ENCODE measurements at regions not wholly inside any gene's neighbourhood (a gene's known extent, or its start where the extent isn't known, plus 50 kb on each side); places are given as distances from the start of the nearest gene placed in this dataset.

DNA sequence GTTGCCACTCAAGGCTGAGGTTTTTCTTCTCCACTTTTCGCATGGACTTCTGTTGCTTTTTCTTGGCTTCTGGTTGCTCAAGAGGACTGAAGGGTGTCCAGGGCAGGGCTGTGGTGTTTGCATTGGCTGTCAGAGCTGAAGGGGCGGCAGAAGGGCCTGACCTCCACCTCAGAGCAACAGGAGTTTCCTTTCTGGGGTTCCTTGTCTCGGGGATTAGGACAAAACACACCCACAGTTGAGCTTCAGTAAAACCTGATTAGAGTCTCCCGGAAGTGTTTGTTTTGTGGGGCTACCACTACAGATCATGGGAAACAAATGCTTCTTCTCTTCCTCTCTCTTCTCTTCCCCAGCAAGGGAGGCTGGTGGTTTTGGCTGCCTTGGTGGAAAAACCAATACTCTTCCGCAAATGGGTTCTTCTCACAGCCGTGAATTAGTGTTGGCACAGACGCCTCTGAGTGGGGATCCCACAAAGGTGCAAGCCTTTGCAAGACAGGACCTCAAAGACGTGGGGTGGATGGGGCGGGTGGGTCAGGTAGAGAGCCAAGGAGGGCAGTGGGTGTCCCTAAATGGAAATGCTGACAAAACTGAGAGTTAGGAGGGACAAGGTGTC is 317.7 kb upstream of the TBX3 start:
- H3K27ac ChIP-seq (ENCODE audit: low read length), result no peak overlapping the region
- H3K27me3 ChIP-seq (ENCODE audit: insufficient read depth, low read length), result no peaks in the 10 kb centered on the region
- H3K4me1 ChIP-seq (ENCODE audit: insufficient read depth, low read length), result peaks cover 2% of the 10 kb centered on the region; the same call in 1 of the 2 replicates
- H3K36me3 ChIP-seq (ENCODE audit: insufficient read depth, low read depth, low read length), result no peaks in the 10 kb centered on the region
- no peak overlapping the region for H3K9ac ChIP-seq (ENCODE audit: low read depth, low read length)
- H3K4me3 ChIP-seq (ENCODE audit: low read length), result no peak overlapping the region
- no peaks in the 10 kb centered on the region for H3K9me3 ChIP-seq (ENCODE audit: insufficient read depth, low read depth, low read length)

DNA sequence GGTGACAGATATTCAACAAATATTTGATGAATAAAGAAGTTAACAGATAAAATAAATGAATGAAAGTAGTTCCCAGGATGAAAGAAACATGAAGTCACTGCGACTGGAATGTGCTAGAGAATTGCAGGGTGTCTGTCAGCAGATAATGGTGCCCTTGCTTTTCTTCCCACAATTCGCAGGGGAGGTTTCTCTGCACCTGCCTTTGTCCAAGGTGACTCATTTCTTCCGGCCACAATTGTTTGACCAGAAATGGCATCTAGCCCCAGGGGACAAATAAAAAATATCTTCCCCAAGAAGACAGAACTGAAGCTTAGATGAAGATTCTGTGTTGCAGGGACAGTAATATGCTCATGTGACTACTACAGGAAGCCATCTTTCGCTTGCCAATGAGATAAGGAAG is 316.1 kb upstream of the TBX3 start:
- Histone ChIP-seq H3K9ac (ENCODE audit: low read depth, low read length) (no peak overlapping the region), H3K27me3 (ENCODE audit: insufficient read depth, low read length) (no peaks in the 10 kb centered on the region), H3K4me1 (ENCODE audit: insufficient read depth, low read length) (peaks cover 3% of the 10 kb centered on the region), H3K36me3 (ENCODE audit: insufficient read depth, low read depth, low read length) (no peaks in the 10 kb centered on the region), H3K4me3 (ENCODE audit: low read length) (no peak overlapping the region), H3K27ac (ENCODE audit: low read length) (no peak overlapping the region), H3K9me3 (ENCODE audit: insufficient read depth, low read depth, low read length) (peaks cover 11% of the 10 kb centered on the region; the same call in 1 of the 2 replicates)

DNA sequence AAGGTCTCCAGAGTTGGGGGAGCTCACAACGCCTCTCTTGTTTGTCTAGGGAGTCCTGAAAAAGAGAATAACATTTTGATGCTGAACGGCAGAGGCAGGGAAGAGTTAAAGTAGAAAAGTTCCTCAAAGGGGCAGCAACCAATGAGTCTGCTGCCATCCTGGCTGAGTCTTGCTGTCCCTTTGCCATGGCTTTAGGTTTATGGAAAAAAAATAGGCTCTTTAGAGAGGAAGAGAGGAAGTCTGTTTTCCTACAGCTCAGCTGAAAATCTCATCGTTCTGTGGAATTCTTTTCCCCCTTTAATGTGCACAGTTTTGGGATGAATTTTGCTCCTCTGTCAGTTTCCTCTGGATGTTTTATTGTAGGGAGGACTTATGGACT is 314.8 kb upstream of the TBX3 start:
- Histone ChIP-seq H3K27ac (ENCODE audit: low read length) (no peak overlapping the region), H3K4me3 (ENCODE audit: low read length) (no peak overlapping the region)

DNA sequence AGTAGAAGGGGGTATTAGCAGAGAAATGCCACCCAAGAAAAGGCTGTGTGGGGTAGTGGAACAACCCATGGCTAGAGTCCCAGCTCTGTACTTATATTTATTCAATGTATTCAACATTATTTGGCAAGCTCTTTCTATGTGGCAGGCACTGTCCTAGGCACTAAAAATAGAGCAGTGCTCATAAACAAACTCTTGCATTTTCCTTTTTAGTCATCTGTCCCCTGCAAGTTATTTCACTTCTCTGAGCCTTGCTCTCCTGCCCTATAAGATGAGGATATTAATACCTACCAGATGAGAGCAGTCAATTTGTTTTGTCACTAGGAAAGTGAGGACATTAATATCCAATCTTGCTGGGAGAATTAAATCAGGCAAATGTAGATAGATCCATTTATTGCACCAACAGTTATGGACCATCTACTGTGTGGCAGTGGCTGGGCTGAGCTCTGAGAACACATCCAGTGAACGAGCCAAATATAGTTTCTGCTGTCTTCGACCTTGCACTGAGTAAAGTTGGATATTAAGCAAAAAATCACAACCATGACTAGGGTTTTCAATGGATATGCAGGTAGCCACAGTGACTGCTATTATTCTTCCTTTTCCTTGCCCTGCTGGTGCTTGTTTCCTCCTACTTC is 314.3 kb upstream of the TBX3 start:
- Histone ChIP-seq H3K4me1 (ENCODE audit: insufficient read depth, low read length) (peaks cover 7% of the 10 kb centered on the region), H3K4me3 (ENCODE audit: low read length) (no peak overlapping the region), H3K9ac (ENCODE audit: low read depth, low read length) (no peak overlapping the region), H3K36me3 (ENCODE audit: insufficient read depth, low read depth, low read length) (no peaks in the 10 kb centered on the region), H3K27me3 (ENCODE audit: insufficient read depth, low read length) (no peaks in the 10 kb centered on the region), H3K27ac (ENCODE audit: low read length) (no peak overlapping the region), H3K9me3 (ENCODE audit: insufficient read depth, low read depth, low read length) (peaks cover 11% of the 10 kb centered on the region; the same call in 1 of the 2 replicates)

More for the DNA sequence above, 314.8 kb upstream of the TBX3 start:
- H3K4me1 ChIP-seq (ENCODE audit: insufficient read depth, low read length), result peaks cover 7% of the 10 kb centered on the region
- no peaks in the 10 kb centered on the region for H3K27me3 ChIP-seq (ENCODE audit: insufficient read depth, low read length)
- no peaks in the 10 kb centered on the region for H3K36me3 ChIP-seq (ENCODE audit: insufficient read depth, low read depth, low read length)
- H3K9me3 ChIP-seq (ENCODE audit: insufficient read depth, low read depth, low read length), result peaks cover 11% of the 10 kb centered on the region; the same call in 1 of the 2 replicates
- H3K9ac ChIP-seq (ENCODE audit: low read depth, low read length), result no peak overlapping the region

DNA sequence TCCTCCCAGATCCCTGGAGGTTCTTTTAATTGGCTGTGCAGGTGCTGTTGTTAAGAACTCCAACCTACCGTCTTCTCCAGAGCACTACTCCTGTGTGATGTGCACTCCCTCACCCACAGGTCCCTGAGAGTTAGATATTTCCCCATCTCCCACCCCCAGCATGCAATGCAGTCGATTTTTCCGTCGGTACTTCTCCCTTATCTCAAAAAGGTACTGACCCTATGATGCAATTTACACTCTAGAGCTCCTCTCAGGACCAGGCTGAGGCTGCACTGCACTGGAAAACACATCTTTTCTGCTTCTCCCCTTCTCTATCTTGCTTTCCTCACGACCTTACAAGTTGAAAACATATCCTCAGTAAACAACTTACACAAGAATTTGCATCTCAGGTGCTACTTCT is 312.4 kb upstream of the TBX3 start:
- Histone ChIP-seq H3K36me3 (ENCODE audit: insufficient read depth, low read depth, low read length) (no peaks in the 10 kb centered on the region), H3K9ac (ENCODE audit: low read depth, low read length) (no peak overlapping the region), H3K9me3 (ENCODE audit: insufficient read depth, low read depth, low read length) (peaks cover 11% of the 10 kb centered on the region; the same call in 1 of the 2 replicates), H3K4me1 (ENCODE audit: insufficient read depth, low read length) (peaks cover 7% of the 10 kb centered on the region), H3K27ac (ENCODE audit: low read length) (no peak overlapping the region), H3K27me3 (ENCODE audit: insufficient read depth, low read length) (no peaks in the 10 kb centered on the region), H3K4me3 (ENCODE audit: low read length) (no peak overlapping the region)

DNA sequence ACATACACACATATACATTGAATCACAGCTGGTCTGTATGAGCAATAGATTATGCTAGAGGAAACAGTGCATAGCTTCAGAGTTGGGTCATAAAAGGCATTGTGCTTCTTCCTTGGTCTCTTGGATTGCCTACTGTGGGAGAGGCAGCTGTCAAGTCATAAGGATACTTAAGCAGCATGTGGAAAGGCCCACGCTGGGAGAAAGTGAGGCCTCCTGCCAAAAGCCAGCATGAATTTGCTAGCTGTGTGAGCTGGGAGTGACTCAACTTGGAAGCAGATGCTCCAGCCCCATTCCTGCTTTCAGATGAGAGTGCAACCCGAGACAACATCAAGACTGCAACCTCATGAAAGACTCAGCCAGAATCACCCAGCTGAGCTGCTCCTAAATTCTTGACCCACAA is 311.9 kb upstream of the TBX3 start:
- Histone ChIP-seq H3K36me3 (ENCODE audit: insufficient read depth, low read depth, low read length) (no peaks in the 10 kb centered on the region), H3K4me1 (ENCODE audit: insufficient read depth, low read length) (peaks cover 7% of the 10 kb centered on the region), H3K9me3 (ENCODE audit: insufficient read depth, low read depth, low read length) (peaks cover 11% of the 10 kb centered on the region; the same call in 1 of the 2 replicates), H3K4me3 (ENCODE audit: low read length) (no peak overlapping the region), H3K27ac (ENCODE audit: low read length) (no peak overlapping the region), H3K27me3 (ENCODE audit: insufficient read depth, low read length) (no peaks in the 10 kb centered on the region), H3K9ac (ENCODE audit: low read depth, low read length) (no peak overlapping the region)

DNA sequence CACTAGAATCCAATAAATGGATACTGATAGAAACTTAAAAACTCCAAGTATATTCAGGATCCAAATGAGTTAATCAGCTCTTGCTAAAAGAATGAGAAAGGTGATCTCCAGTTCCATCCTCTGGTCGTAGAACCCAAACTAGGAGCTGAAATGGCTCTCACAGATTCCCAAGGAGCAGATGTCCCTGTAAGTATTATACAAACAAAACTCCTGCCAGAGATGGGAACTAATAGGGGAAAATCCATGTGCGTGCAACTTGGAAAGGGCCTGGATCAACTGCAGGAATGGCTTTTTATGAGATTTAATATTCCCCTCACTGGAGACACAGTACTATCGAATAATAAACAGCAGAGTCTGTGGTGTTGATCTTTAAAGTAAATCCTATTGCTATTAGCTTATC is 309.2 kb upstream of the TBX3 start:
- H3K4me1 ChIP-seq (ENCODE audit: insufficient read depth, low read length), result peaks cover 4% of the 10 kb centered on the region; the same call in 1 of the 2 replicates
- H3K27me3 ChIP-seq (ENCODE audit: insufficient read depth, low read length), result no peaks in the 10 kb centered on the region
- H3K9me3 ChIP-seq (ENCODE audit: insufficient read depth, low read depth, low read length), result peaks cover 11% of the 10 kb centered on the region; the same call in 1 of the 2 replicates
- H3K27ac ChIP-seq (ENCODE audit: low read length), result no peak overlapping the region
- no peak overlapping the region for H3K4me3 ChIP-seq (ENCODE audit: low read length)
- no peaks in the 10 kb centered on the region for H3K36me3 ChIP-seq (ENCODE audit: insufficient read depth, low read depth, low read length)
- H3K9ac ChIP-seq (ENCODE audit: low read depth, low read length), result no peak overlapping the region

DNA sequence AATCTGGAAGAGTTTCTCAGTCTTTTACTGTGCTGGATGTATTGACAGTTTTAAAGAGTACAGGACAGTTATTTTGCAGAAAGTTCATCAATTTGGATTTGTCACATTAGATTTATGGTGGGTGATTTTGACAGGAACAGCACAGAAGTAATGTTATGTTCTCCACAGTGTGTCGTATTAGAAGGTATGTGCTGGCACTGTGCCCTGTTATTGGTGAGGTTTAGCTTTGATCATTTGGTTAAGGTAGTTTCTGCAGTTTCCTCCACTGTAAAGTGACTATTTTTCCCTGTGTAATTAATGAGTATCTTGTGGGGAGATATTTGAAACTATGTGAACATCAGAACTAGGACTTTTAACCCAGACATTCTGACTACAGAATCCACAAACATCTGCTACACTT is 308.5 kb upstream of the TBX3 start:
- Histone ChIP-seq H3K27me3 (ENCODE audit: insufficient read depth, low read length) (no peaks in the 10 kb centered on the region), H3K27ac (ENCODE audit: low read length) (no peak overlapping the region), H3K9me3 (ENCODE audit: insufficient read depth, low read depth, low read length) (peaks cover 11% of the 10 kb centered on the region; the same call in 1 of the 2 replicates), H3K4me1 (ENCODE audit: insufficient read depth, low read length) (peaks cover 4% of the 10 kb centered on the region; the same call in 1 of the 2 replicates), H3K9ac (ENCODE audit: low read depth, low read length) (no peak overlapping the region), H3K36me3 (ENCODE audit: insufficient read depth, low read depth, low read length) (no peaks in the 10 kb centered on the region), H3K4me3 (ENCODE audit: low read length) (no peak overlapping the region)

DNA sequence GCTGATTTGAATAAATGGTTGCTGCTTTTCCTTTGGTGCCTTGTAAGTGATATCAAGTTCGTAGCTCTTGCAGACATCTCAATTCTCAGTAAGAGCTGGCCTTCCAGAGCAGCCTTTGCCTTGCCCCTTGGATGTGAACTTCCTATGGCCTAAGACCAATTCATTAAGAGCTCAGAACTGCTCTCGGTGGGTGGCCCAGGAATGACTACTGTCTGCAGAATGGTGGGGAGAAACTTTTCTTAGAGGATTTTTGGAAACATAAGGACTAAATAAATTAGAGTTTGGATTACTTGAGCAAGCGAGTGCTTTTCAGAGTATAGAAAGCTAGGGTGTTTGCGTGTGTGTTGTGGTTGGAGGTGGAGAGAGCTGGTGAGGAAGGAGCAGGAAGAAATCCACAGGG is 306.4 kb upstream of the TBX3 start:
- H3K27me3 ChIP-seq (ENCODE audit: insufficient read depth, low read length), result no peaks in the 10 kb centered on the region
- H3K9me3 ChIP-seq (ENCODE audit: insufficient read depth, low read depth, low read length), result no peaks in the 10 kb centered on the region
- H3K9ac ChIP-seq (ENCODE audit: low read depth, low read length), result no peak overlapping the region
- H3K4me1 ChIP-seq (ENCODE audit: insufficient read depth, low read length), result peaks cover 4% of the 10 kb centered on the region; the same call in 1 of the 2 replicates
- no peak overlapping the region for H3K27ac ChIP-seq (ENCODE audit: low read length)
- no peaks in the 10 kb centered on the region for H3K36me3 ChIP-seq (ENCODE audit: insufficient read depth, low read depth, low read length)
- no peak overlapping the region for H3K4me3 ChIP-seq (ENCODE audit: low read length)

DNA sequence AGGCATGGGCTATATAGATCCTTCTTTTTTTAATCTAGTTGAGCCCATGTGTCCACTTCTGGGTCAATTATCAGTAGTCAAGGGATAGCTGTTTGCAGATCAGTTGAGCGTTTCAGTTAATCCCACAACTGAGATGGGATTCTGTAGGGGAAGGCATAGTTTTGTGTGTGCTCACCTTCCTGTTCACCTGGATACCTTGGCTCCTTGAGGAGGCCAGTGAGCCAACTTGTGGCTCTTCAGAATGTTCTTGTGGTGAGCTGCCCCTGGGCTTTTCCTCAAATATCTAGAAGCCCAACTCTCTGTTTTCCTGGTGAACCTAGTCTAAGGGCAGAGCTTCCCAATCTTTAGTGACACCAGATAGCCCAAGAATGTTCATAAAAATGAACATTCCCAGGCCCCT is 302.9 kb upstream of the TBX3 start:
- Histone ChIP-seq H3K4me3 (ENCODE audit: low read length) (no peak overlapping the region), H3K27ac (ENCODE audit: low read length) (no peak overlapping the region), H3K36me3 (ENCODE audit: insufficient read depth, low read depth, low read length) (no peaks in the 10 kb centered on the region), H3K27me3 (ENCODE audit: insufficient read depth, low read length) (0 out of 2 replicates have a peak, but pooled peaks cover 4% of the 10 kb centered on the region), H3K9me3 (ENCODE audit: insufficient read depth, low read depth, low read length) (no peaks in the 10 kb centered on the region), H3K9ac (ENCODE audit: low read depth, low read length) (no peak overlapping the region), H3K4me1 (ENCODE audit: insufficient read depth, low read length) (no peaks in the 10 kb centered on the region)

DNA sequence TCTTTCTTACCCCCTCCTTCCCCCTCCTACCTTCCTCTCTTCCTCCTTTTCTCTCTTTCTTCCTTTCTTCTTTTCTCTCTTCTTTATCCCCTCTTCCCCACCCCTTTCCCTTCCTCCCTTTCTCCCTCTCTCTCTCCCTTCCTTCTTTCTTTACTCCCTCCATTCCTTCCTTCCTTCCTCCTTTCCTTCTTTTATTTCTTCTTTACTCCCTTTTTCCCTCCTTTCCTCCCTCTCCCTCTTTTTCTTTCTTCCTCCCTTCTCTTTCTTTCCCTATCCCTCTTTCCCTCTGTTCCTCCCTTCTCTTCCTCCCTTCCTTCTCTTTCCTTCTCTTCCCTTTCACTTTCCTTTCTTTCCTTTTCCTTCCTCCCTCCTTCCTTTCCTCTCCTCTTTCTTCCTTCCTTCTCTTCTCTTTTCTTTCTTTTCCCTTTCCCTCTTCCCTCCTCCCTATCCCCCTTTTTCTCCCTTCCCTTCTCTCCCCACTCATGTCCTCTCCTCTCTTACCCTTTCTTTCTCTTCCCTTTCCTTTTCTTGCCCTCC is 302.3 kb upstream of the TBX3 start:
- H3K9ac ChIP-seq (ENCODE audit: low read depth, low read length), result no peak overlapping the region
- H3K4me1 ChIP-seq (ENCODE audit: insufficient read depth, low read length), result no peaks in the 10 kb centered on the region
- no peaks in the 10 kb centered on the region for H3K36me3 ChIP-seq (ENCODE audit: insufficient read depth, low read depth, low read length)
- H3K27me3 ChIP-seq (ENCODE audit: insufficient read depth, low read length), result 0 out of 2 replicates have a peak, but pooled peaks cover 4% of the 10 kb centered on the region
- no peaks in the 10 kb centered on the region for H3K9me3 ChIP-seq (ENCODE audit: insufficient read depth, low read depth, low read length)
- no peak overlapping the region for H3K27ac ChIP-seq (ENCODE audit: low read length)
- no peak overlapping the region for H3K4me3 ChIP-seq (ENCODE audit: low read length)

DNA sequence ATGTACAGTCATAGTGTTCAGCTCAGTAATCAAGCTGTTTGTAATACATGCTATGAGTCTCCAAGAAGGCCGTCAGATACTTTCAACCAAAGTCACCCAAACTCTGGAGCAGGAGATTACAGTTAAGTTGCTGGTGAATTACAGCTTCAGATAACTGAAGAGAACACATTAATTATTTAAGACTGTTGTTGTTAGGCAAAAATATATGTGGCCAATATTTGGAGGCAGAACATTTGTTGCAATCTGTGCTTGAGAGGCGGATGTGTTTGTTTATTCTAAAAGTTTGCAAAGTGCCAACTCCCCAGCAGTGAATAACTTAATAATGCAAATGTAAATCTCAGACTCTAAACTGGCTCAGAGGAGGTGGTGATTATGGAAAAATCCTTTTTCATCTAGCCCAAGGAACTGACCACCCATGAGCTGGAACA is 300.7 kb upstream of the TBX3 start:
- H3K36me3 ChIP-seq (ENCODE audit: insufficient read depth, low read depth, low read length), result no peaks in the 10 kb centered on the region
- no peak overlapping the region for H3K27ac ChIP-seq (ENCODE audit: low read length)
- no peaks in the 10 kb centered on the region for H3K9me3 ChIP-seq (ENCODE audit: insufficient read depth, low read depth, low read length)
- H3K4me3 ChIP-seq (ENCODE audit: low read length), result no peak overlapping the region
- H3K27me3 ChIP-seq (ENCODE audit: insufficient read depth, low read length), result 0 out of 2 replicates have a peak, but pooled peaks cover 4% of the 10 kb centered on the region
- H3K4me1 ChIP-seq (ENCODE audit: insufficient read depth, low read length), result no peaks in the 10 kb centered on the region
- H3K9ac ChIP-seq (ENCODE audit: low read depth, low read length), result no peak overlapping the region

Measured in iPS-20b (cell line).